BE2C (cell line): ENCODE measurements at regions not wholly inside any gene's neighbourhood (a gene's known extent, or its start where the extent isn't known, plus 50 kb on each side); places are given as distances from the start of the nearest gene placed in this dataset.

Experiments
- DNase-seq: peaks from one replicate; pipeline ENCODE4 v3.0.0-alpha.2; 2020
- H3K27me3 ChIP-seq: fragments of 250-450 bp; sonication (Bioruptor Pico); 2 replicates; pipeline ENCODE4 v1.5.1; 2020; ENCODE audit warnings: mild to moderate bottlenecking
- H3K36me3 ChIP-seq: fragments of 250-450 bp; sonication (Bioruptor Pico); 2 replicates; pipeline ENCODE4 v1.5.1; 2020; ENCODE audit warnings: mild to moderate bottlenecking
- H3K4me1 ChIP-seq: fragments of 250-450 bp; sonication (Bioruptor Pico); 2 replicates; pipeline ENCODE4 v1.5.1; 2020
- H3K4me3 ChIP-seq: 2 replicates; pipeline ENCODE4 v1.5.1; 2011; ENCODE audit warnings: low read depth, low read length
- H3K9me3 ChIP-seq: fragments of 250-450 bp; sonication (Bioruptor Pico); 2 replicates; pipeline ENCODE4 v1.5.1; 2020
- CTCF ChIP-seq: IDR thresholded peaks from 2 replicates; pipeline ENCODE4 v1.5.1; 2012; ENCODE audit warnings: mild to moderate bottlenecking, low read depth, low read length

- no peak for TF ChIP-seq CTCF
- no peaks in the 10 kb centered on the region for H3K36me3 ChIP-seq
- H3K4me3 ChIP-seq, result no peak overlapping the region
- DNase-seq, result no peak
- H3K9me3 ChIP-seq, result no peaks in the 10 kb centered on the region
- no peaks in the 10 kb centered on the region for H3K4me1 ChIP-seq
- peaks cover 16% of the 10 kb centered on the region for H3K27me3 ChIP-seq
Measured at GRCh38 chr16:51989637-51990230, 557.2 kb downstream of the TOX3 start.

- Histone ChIP-seq H3K4me3 (no peak overlapping the region), H3K4me1 (no peaks in the 10 kb centered on the region), H3K36me3 (no peaks in the 10 kb centered on the region), H3K9me3 (no peaks in the 10 kb centered on the region), H3K27me3 (peaks cover 16% of the 10 kb centered on the region)
- no peak for DNase-seq
- no peak for TF ChIP-seq CTCF
Measured at GRCh38 chr16:51988977-51989376, 558.0 kb downstream of the TOX3 start.

- Histone ChIP-seq H3K4me3 (no peak overlapping the region), H3K36me3 (no peaks in the 10 kb centered on the region), H3K4me1 (no peaks in the 10 kb centered on the region; the same call in 1 of the 2 replicates), H3K9me3 (no peaks in the 10 kb centered on the region), H3K27me3 (peaks cover 16% of the 10 kb centered on the region)
- no peak for TF ChIP-seq CTCF
- no peak for DNase-seq
Measured at GRCh38 chr16:51987519-51987918, 559.4 kb downstream of the TOX3 start.

GRCh38 chr16:51986717-51987116, 560.2 kb downstream of the TOX3 start:
- no peak for DNase-seq
- no peak overlapping the region for H3K4me3 ChIP-seq
- peaks cover 4% of the 10 kb centered on the region; the same call in 1 of the 2 replicates for H3K4me1 ChIP-seq
- H3K27me3 ChIP-seq, result peaks cover 15% of the 10 kb centered on the region
- H3K9me3 ChIP-seq, result no peaks in the 10 kb centered on the region
- H3K36me3 ChIP-seq, result no peaks in the 10 kb centered on the region
- no peak for TF ChIP-seq CTCF

- Histone ChIP-seq H3K4me1 (peaks cover 4% of the 10 kb centered on the region; the same call in 1 of the 2 replicates), H3K36me3 (no peaks in the 10 kb centered on the region), H3K9me3 (no peaks in the 10 kb centered on the region), H3K4me3 (no peak overlapping the region), H3K27me3 (peaks cover 11% of the 10 kb centered on the region)
- TF ChIP-seq CTCF, result no peak
- DNase-seq, result no peak
Measured at GRCh38 chr16:51986301-51986700, 560.6 kb downstream of the TOX3 start.

- Histone ChIP-seq H3K4me3 (no peak overlapping the region), H3K36me3 (no peaks in the 10 kb centered on the region), H3K27me3 (peaks cover 2% of the 10 kb centered on the region; the same call in 1 of the 2 replicates), H3K9me3 (no peaks in the 10 kb centered on the region), H3K4me1 (peaks cover 4% of the 10 kb centered on the region; the same call in 1 of the 2 replicates)
- no peak for DNase-seq
- TF ChIP-seq CTCF, result no peak
Measured at GRCh38 chr16:51985126-51985525, 561.8 kb downstream of the TOX3 start.
